Right renal cortex interstitium (tissue), 3 donors: ENCODE measurements at regions not wholly inside any gene's neighbourhood (a gene's known extent, or its start where the extent isn't known, plus 50 kb on each side); places are given as distances from the start of the nearest gene placed in this dataset.

Experiments used
- DNase-seq, 3 donors: peaks; one replicate each; pipeline ENCODE4 v3.0.0-alpha.2; 2013; ENCODE audit warnings: low read depth in 3 of 3, low spot score in 2 of 3

DNA sequence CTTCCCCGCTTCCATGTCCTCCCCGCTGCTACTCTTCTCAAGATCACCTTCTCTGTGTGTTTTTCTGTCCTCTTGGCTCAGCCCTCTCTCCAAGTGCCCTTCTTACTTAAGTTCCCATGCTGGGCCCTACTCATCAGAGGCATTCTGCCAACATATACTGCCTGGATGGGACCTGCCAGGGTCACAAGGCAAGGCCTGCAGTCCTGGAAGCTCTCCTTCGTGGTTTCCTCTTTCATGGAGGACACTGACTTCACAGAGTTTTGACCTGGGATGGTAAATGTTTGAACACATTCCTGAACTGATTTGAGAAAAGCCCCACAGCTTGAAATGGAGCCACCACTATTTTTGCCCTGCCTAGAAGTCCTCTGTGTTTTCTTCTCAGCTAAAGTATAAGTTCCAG is 140.9 kb downstream of the TMEM30B start:
- no peak for DNase-seq

- DNase-seq = no peak
Observed at GRCh38 chr14:61139006-61139599, 142.0 kb downstream of the TMEM30B start.

DNA sequence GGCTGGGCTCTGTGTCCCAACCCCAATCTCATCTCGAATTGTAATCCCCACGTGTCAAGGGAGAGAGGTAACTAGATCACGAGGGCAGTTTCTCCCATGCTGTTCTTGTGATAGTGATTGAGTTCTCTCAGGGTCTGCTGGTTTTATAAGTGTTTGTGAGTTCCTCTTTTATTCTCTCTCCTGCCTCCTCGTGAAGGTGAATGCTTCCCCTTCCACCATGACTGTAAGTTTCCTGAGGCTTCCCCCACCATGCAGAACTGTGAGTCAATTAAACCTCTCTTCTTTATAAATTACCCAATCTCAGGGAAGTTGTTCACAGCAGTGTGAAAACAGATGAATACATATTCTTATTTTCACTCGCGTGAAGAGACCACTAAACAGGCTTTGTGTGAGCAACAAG is 148.2 kb downstream of the TMEM30B start:
- DNase-seq = no peak

DNA sequence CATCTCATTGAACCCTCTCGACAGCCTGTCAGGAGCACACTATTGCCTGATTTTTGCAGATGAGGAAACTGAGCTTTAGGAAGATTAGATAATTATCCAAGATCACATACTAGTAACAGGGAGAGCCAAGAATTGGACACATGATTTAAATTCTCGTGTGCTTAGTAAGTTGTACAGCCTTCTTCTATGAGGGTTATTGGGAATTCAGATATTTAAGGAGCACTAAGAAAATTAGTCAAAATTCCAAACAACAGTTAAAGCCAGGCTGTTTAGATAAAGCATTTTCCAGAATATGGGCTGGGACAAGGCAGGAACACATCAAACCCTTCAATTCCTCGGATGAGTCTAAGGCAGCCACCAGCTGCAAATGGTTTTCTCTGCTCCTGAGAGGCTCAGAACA is 148.8 kb downstream of the TMEM30B start:
- no peak for DNase-seq

DNA sequence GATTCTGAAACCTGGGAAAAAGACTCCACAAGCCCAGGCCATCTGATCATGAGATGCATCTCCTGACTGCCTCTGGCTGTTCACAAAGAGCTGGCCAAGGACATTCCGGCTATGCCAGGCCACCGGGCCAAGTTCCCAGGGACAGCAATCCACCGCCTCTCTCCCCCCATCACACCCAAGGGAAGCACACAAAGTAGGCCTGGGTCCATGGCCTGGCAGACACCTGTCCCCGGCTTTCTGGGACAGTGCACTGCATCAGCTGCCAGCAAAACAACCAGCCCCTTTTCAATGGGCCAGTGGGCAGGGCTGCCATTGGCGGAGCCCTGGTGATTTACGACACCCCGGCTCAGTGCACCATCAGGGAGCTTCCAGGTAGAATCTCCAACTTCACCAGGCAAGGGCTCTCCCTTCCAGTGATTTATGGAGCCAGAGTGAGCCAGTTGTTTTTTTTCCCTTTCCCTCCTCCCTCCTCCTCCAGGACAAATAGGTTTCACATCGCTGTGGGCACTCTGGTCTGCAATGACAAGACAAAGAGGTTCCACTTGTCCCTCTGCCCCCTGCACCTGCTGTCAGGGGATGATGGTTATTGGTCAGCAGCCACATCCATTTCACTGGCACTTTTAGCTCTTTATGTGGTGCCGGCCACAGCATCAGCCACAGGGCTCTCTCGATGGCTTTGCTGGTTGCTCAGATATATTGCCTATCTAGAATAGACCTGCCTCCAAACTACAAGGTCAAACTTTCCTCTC is 149.6 kb downstream of the SLC38A6 start:
- DNase-seq = no peak

- no peak for DNase-seq
Observed at GRCh38 chr14:61129168-61129745, 148.2 kb downstream of the SLC38A6 start.

GRCh38 chr14:61128382-61129167 is 147.5 kb downstream of the SLC38A6 start:
- no peak for DNase-seq

DNA sequence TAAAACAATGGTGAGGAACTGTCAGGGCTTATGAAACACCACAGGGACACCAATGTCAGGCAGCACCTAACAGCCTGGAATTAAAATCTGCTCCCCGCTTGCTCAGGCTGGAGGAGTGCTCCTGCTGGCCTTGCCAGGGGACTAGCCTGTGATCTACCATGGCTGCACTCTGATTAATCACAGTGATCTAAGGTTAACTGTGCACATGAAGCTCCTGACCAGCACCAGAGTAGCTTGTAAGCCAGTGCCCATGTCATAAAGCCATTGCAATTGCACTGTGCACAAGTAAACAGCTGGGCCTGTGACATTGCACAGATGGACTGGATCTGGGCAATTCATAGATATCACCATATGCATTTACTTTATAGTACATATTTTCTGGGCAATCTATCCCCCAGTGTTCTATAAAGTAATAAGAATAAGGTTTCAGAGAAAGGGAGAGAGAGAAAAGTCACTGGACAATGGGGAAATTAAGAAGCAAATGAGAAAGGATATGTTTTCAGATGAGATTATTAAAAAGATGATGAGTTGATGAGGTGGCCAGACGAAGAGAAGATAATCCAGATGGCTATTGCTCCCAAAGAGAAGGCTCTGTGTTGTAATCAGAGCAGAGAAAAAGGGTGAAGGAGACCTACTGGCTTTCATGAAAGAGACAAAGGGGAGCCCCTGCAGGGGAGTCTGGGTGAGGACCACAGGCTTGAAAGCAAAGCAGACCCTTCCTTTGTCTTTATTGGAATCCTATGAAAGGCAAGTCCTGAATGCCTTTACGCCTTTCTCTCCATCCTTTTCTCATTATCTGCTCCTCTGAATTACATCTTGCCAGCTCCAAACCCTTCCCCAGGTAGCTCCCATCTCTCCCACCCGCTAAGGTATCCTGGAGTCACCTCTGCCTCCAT is 145.8 kb downstream of the SLC38A6 start:
- DNase-seq = no peak

DNA sequence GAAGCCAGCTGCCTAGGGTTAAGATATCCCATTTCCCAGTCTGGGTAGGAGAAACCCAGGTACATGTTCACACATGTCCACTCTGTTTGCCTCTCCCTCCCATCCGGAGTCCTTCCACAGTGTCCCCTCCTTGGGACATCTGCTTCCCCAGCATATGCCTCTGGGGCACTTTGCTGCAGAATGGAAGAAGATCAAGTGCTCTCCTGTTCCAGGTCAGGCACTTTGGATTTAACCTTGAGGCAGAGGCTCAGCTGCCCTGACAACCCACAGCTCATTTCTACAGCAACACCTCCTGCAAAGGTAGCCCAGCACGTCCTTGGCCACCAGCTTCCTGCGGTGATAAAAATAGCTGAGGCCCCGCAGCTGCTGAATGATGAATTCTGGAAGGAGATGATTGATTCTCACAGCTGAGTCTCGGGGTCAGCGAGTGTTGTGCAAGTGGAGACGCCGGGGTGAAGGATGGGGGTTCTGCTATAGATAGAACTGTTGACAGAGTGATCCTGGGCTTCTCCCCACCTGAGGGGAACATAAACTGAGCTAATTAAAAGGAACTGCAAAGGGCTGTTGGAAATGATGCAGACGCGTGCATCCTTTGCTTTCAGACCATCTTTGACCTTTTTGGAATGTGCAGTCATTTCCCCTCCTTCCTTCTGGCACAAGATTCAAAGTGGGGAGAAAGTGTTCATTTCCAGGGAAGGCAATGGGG is 145.0 kb downstream of the SLC38A6 start:
- DNase-seq = no peak

- DNase-seq = no peak
Observed at GRCh38 chr14:61125041-61125866, 144.2 kb downstream of the SLC38A6 start.

- DNase-seq = no peak
Observed at GRCh38 chr14:61122862-61123261, 141.8 kb downstream of the SLC38A6 start.

- DNase-seq = no peak
Observed at GRCh38 chr14:61121355-61121787, 140.3 kb downstream of the SLC38A6 start.

DNA sequence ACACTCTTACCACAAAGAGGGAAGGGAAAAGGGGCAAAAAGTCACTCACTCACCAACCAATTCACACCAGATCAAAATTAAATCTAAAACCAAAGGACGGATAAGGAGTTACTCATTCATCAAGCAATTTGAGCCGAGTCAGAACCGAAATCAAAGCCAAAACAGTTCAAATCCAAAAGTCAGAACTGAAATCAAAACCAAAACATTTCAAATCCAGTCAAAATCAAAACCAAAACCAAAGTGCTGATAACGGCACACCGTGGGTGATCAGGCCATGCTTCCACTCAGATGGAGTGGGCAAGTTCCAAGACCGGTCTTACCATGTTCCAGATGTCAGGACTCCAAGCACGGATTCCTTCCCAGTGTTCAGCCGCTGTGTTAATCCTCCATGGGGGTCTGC is 139.5 kb downstream of the SLC38A6 start:
- no peak for DNase-seq

DNA sequence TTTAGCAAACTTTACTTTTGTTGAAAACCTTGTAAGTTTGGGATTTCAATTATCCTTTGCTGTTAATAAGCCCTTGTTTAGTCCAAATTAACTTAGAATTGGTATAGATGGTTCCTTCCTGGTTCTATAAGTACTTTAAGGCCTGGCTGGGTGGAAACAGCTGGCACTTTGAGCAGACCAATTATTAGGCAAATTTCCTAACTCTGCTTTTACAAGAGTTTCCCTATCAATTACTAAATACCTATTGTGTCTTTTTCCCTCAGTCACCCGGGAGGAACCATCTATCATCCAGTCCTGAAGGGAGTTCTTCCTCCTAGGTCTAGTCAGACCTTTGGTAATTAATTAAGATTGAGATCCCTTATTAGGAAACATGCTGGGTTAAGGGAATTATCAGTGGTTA is 138.0 kb downstream of the SLC38A6 start:
- no peak for DNase-seq

DNA sequence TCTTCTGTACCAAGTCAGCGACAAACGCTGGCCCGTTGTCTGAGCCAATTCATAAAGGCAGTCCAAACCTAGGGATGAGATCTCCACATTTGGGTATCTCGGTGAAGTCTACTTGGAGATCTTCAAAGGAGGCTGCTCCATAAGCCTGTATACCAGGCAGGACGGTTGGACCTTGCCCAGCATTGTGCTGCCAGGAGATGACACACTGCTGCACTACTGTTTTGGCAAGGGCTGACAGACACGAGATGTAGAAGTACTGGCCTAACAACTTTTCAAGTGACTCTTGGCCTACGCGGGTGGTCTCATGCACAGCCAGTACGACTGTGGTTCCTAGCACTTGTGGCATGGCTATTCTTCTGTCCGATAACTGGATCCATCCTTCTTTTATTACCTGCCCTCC is 135.3 kb downstream of the SLC38A6 start:
- DNase-seq = no peak

GRCh38 chr14:61113561-61114225 is 132.6 kb downstream of the SLC38A6 start:
- DNase-seq = no peak

GRCh38 chr14:61112506-61112905 is 131.5 kb downstream of the SLC38A6 start:
- DNase-seq = no peak

DNA sequence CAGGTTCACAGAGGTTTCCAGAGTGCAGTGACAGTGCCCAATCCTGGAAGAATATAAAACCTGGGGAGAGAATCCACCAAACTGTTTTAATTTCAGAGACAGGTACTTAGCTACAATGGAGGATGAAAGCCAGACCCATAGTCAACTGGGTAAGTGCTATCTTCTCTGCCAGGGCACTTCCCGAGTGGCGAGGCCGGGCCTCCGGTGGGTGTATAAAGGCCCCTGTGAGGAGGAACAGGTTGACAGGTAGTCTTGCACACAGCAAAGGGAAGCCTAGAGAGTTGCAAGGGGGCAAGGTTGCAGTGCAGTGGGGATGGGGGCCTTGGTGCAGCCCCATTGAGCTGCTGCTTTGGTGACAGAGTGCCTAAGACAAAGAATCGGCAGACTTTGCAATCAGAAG is 130.7 kb downstream of the SLC38A6 start:
- no peak for DNase-seq
